Endothelial cell of umbilical vein (primary cell): ENCODE measurements at regions not wholly inside any gene's neighbourhood (a gene's known extent, or its start where the extent isn't known, plus 50 kb on each side); places are given as distances from the start of the nearest gene placed in this dataset.

Experiments
- BruUV-seq: library from RNA; stranded (reverse); fragments of 400-500 nt; replicated peaks from 2 replicates; lab custom pipeline; 2021; lab: Mats Ljungman, UMichigan
- CTCF ChIA-PET: fragments of 300-600, 350-600 bp; sonication (Branson Sonifier 250); formaldehyde crosslinking; loops from one replicate; lab custom pipeline; 2021; ENCODE audit warnings: antibody characterized with exemption, inconsistent platforms; lab: Charles Lee
- POLR2A ChIA-PET: fragments of 300-600, 350-600 bp; sonication (Branson Sonifier 250); formaldehyde crosslinking; loops from one replicate; lab custom pipeline; 2021; ENCODE audit warnings: antibody characterized with exemption, inconsistent platforms; lab: Charles Lee
- DNase-seq: peaks from one replicate; pipeline ENCODE4 v3.0.0-alpha.2; 2011; ENCODE audit warnings: low read depth, low spot score
- FAIRE-seq: peaks from 2 replicates; lab custom pipeline; 2011; peaks lifted over from hg19 to GRCh38; lab: Jason Lieb, UNC
- H2AFZ ChIP-seq: 2 replicates; pipeline ENCODE4 v1.6.0; 2012; ENCODE audit warnings: low read depth, low read length, control low read depth, inconsistent platforms
- H3K27ac ChIP-seq: 2 replicates; pipeline ENCODE4 v1.5.1; 2011; ENCODE audit warnings: low read depth, mild to moderate bottlenecking, control low read depth, low read length, moderate library complexity; ENCODE audit not compliant: insufficient read depth
- H3K27me3 ChIP-seq, 2 experiments: 2 replicates each; pipeline versions ENCODE4 v1.6.0 to v1.6.1; 2011; ENCODE audit warnings: low read length in 2 of 2, mixed read lengths in 1 of 2; ENCODE audit not compliant: control insufficient read depth in 2 of 2, insufficient read depth in 2 of 2
- H3K36me3 ChIP-seq, 2 experiments: 2 replicates in 1 of 2; 3 replicates in 1 of 2; pipeline ENCODE4 v1.5.1; 2011; ENCODE audit warnings: low read length in 2 of 2, mild to moderate bottlenecking in 1 of 2, moderate library complexity in 1 of 2; ENCODE audit not compliant: control insufficient read depth in 2 of 2, insufficient read depth in 2 of 2; ENCODE audit errors: extremely low read depth in 1 of 2
- H3K4me1 ChIP-seq: 3 replicates; pipeline ENCODE4 v1.5.1; 2011; ENCODE audit warnings: mild to moderate bottlenecking, low read length; ENCODE audit not compliant: control insufficient read depth, insufficient read depth; ENCODE audit errors: extremely low read depth
- H3K4me2 ChIP-seq: 2 replicates; pipeline ENCODE4 v1.6.1; 2011; ENCODE audit warnings: low read length, control low read depth, mixed read lengths; ENCODE audit not compliant: insufficient read depth
- H3K4me3 ChIP-seq, 3 experiments: fragments of 200-600 bp in 1 of 3; sonication (generic), shearing (Covaris generic) in 1 of 3; replicated peaks in 1 of 3; 2 replicates each; pipeline ENCODE4 v1.5.1; 2011 to 2016; ENCODE audit warnings: control low read depth in 3 of 3, low read length in 3 of 3, mild to moderate bottlenecking in 2 of 3, inconsistent platforms in 1 of 3, low read depth in 1 of 3, moderate library complexity in 1 of 3; ENCODE audit not compliant: insufficient read depth in 1 of 3
- H3K79me2 ChIP-seq: 2 replicates; pipeline ENCODE4 v1.6.0; 2012; ENCODE audit warnings: low read length, inconsistent platforms; ENCODE audit not compliant: control insufficient read depth, insufficient read depth
- H3K9ac ChIP-seq: replicated peaks from 2 replicates; pipeline ENCODE3; 2011; ENCODE audit warnings: low read length, control low read depth; ENCODE audit not compliant: insufficient read depth; ENCODE audit errors: extremely low read depth
- H3K9me1 ChIP-seq: replicated peaks from 3 replicates; pipeline ENCODE4 v1.6.0; 2011; ENCODE audit warnings: mild to moderate bottlenecking, low read length; ENCODE audit not compliant: control insufficient read depth, insufficient read depth; ENCODE audit errors: extremely low read depth
- H3K9me3 ChIP-seq: replicated peaks from 2 replicates; pipeline ENCODE4 v1.5.1; 2012; ENCODE audit warnings: low read length, inconsistent platforms; ENCODE audit not compliant: control insufficient read depth, insufficient read depth
- H4K20me1 ChIP-seq: replicated peaks from 2 replicates; pipeline ENCODE3; 2011; ENCODE audit warnings: mild to moderate bottlenecking, low read length; ENCODE audit not compliant: control insufficient read depth, insufficient read depth; ENCODE audit errors: extremely low read depth
- EZH2 ChIP-seq: IDR thresholded peaks from 2 replicates; pipeline ENCODE4 v1.6.1; 2012; ENCODE audit warnings: borderline replicate concordance, low read depth, mild to moderate bottlenecking, moderate library complexity, low read length, inconsistent platforms; ENCODE audit not compliant: severe bottlenecking
- FOS ChIP-seq: IDR thresholded peaks from 2 replicates; pipeline ENCODE4 v1.6.1; 2011; ENCODE audit warnings: mild to moderate bottlenecking, low read length, moderate library complexity, borderline replicate concordance; ENCODE audit not compliant: insufficient read depth
- GATA2 ChIP-seq: IDR thresholded peaks from 2 replicates; pipeline ENCODE4 v1.7.0; 2011; ENCODE audit warnings: low read depth, mild to moderate bottlenecking, moderate library complexity, mixed read lengths, low read length; ENCODE audit not compliant: insufficient read length, insufficient read depth
- JUN ChIP-seq: IDR thresholded peaks from 2 replicates; pipeline ENCODE4 v1.6.1; 2011; ENCODE audit warnings: borderline replicate concordance, low read depth; ENCODE audit not compliant: insufficient read length, insufficient read depth
- MYC ChIP-seq: IDR thresholded peaks from one replicate; pipeline ENCODE4 v1.6.1; 2011; ENCODE audit warnings: mild to moderate bottlenecking, low read depth, low read length
- POLR2A ChIP-seq: IDR thresholded peaks from 2 replicates; pipeline ENCODE4 v1.6.1; 2012; ENCODE audit warnings: low read depth, mild to moderate bottlenecking, control low read depth, low read length
- POLR2AphosphoS5 ChIP-seq: IDR thresholded peaks from 2 replicates; pipeline ENCODE4 v1.6.1; 2012; ENCODE audit warnings: low read depth, mild to moderate bottlenecking, control low read depth, low read length, moderate library complexity; ENCODE audit not compliant: insufficient read depth
- dilution Hi-C: fragments of 300-500 bp; cut with MboI; formaldehyde crosslinking; loops from one replicate; pipeline ENCODE4 v1.15.0; 2019; ENCODE audit warnings: low sequenced_read_pairs; ENCODE audit not compliant: extremely low pct_ligation_motif_present
- intact Hi-C: fragments of 100-400 bp; cut with micrococcal nuclease; formaldehyde crosslinking; loops from one replicate; pipeline ENCODE4 v1.10.0; 2022
- TF ChIP-seq, protein P1 (sequence below): IDR thresholded peaks from 2 replicates; pipeline ENCODE4 v1.6.1; 2011; ENCODE audit not compliant: insufficient read depth, insufficient read length
- TF ChIP-seq, protein P2 (sequence below), 2 donors: IDR thresholded peaks; 1 replicate in 1 of 2; 2 replicates in 1 of 2; pipeline ENCODE4 v1.5.1; 2011; ENCODE audit warnings: low read length in 2 of 2, mild to moderate bottlenecking in 2 of 2, moderate library complexity in 2 of 2, control low read depth in 1 of 2, inconsistent platforms in 1 of 2, low read depth in 1 of 2; ENCODE audit not compliant: insufficient read depth in 1 of 2; ENCODE audit errors: extremely low read depth in 1 of 2

DNA sequence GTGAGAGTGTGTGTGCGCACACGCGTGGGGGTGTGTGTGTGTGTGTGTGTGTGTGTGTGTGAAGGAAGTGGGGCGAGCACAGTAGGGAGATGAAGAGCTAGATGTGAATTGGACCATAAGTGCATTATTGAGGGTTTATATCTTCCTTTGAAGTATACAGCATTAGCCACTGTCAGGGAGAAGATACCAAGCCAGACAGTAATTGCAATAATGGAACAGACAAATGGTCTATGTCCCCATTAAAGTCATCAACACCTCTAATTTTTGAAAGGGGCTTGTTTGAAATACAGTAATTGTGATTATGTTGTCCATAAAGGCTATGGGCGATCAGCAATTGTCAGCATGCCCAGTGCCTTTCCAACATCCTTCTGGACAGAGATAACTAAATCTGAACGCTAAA, 429.2 kb upstream of the NR2F2 start:
- BruUV-seq = no TSS peak
- Histone ChIP-seq H3K4me2 (no peak overlapping the region), H3K36me3 (no peaks in the 10 kb centered on the region), H3K27me3 (no peaks in the 10 kb centered on the region), H2AFZ (no peak overlapping the region), H3K79me2 (no peaks in the 10 kb centered on the region), H3K9me3 (no peaks in the 10 kb centered on the region), H3K4me3 (no peak overlapping the region), H3K9me1 (no peaks in the 10 kb centered on the region), H3K9ac (no peak overlapping the region), H3K4me1 (no peaks in the 10 kb centered on the region), H4K20me1 (no peaks in the 10 kb centered on the region), H3K27ac (no peak overlapping the region)
- dilution Hi-C loops (no loop called here), intact Hi-C loops (no loop called here)
- no peak for FAIRE-seq
- CTCF ChIA-PET = no interaction called here
- TF ChIP-seq POLR2AphosphoS5 (no peak), MYC (no peak), FOS (no peak), GATA2 (no peak), JUN (no peak), EZH2 (no peak), POLR2A (no peak)
- TF ChIP-seq, protein P1, sequence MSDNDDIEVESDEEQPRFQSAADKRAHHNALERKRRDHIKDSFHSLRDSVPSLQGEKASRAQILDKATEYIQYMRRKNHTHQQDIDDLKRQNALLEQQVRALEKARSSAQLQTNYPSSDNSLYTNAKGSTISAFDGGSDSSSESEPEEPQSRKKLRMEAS = no peak
- TF ChIP-seq, protein P2, sequence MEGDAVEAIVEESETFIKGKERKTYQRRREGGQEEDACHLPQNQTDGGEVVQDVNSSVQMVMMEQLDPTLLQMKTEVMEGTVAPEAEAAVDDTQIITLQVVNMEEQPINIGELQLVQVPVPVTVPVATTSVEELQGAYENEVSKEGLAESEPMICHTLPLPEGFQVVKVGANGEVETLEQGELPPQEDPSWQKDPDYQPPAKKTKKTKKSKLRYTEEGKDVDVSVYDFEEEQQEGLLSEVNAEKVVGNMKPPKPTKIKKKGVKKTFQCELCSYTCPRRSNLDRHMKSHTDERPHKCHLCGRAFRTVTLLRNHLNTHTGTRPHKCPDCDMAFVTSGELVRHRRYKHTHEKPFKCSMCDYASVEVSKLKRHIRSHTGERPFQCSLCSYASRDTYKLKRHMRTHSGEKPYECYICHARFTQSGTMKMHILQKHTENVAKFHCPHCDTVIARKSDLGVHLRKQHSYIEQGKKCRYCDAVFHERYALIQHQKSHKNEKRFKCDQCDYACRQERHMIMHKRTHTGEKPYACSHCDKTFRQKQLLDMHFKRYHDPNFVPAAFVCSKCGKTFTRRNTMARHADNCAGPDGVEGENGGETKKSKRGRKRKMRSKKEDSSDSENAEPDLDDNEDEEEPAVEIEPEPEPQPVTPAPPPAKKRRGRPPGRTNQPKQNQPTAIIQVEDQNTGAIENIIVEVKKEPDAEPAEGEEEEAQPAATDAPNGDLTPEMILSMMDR (IDR thresholded peaks at IDR 0.05; ENCODE audit: extremely low read depth in 1 of 2, insufficient read depth in 1 of 2, low read depth in 1 of 2, low read length in 2 of 2) = no peak
- POLR2A ChIA-PET = interaction anchor here (0.6 kb wide), 1 partner anchor 20 kb away, joined by 3 read pairs; no protein-coding TSS in a partner anchor
- no peak for DNase-seq
